ENCODE measurements at regions not wholly inside any gene's neighbourhood (a gene's known extent, or its start where the extent isn't known, plus 50 kb on each side); places are given as distances from the start of the nearest gene placed in this dataset.

- TF ChIP-seq CTCF (IDR thresholded peaks at IDR 0.05) (no peak), POLR2AphosphoS5 (IDR thresholded peaks at IDR 0.05) (no peak), POLR2A (IDR thresholded peaks at IDR 0.05) (no peak)
These were observed 730.2 kb downstream of the KCTD8 start for GRCh38 chr4:43718369-43718768.

All from sigmoid colon (tissue), 4 donors.